ENCODE measurements at regions not wholly inside any gene's neighbourhood (a gene's known extent, or its start where the extent isn't known, plus 50 kb on each side); places are given as distances from the start of the nearest gene placed in this dataset.
A peak's percentile ranks its signal among the peaks of the same experiment; 100 is the strongest.
"Not testable (repeated sequence)": the region's sequence is repeated elsewhere in the genome, so short reads cannot be mapped to it uniquely, and the experiment has no call there.

DNA sequence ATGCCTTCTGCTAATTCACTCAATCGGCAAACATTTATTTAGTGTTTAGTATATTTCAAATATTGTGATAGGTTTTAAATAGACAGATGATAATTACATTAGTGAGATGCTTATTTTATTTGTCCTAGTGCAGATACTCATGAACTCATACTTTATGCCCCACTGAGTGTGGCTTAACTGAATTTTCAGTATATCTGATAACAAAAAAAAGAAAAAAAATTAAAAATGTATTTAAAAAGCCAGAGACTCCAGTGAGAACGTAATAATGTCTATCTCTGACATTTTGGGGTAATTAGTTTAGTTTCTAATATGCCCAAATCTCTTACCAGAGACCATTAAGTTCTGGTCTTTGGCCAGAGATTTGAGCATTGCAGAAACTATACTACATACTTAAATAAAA lies 332.6 kb upstream of the CHORDC1 start:
- DNase-seq (ENCODE audit: low spot score) = no peak

DNA sequence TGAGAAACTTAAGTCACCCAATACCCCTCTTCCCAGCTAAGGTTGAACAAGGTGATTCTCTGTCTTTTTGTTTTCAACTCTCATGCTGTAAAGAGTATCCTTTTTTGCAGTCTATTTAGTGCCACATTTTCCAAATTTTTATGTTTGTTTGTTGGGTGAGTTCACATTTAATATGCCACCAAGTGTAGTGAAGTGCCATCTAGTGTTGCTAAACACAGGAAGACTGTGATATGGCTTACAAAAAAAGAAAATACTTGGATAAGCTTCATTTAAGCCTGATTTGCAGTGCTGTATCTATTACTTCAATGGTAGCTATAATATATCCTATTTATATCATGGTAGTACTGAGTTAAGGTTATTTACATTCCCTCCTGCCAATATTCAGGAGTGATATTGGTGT lies 319.2 kb upstream of the CHORDC1 start:
- no peak for DNase-seq (ENCODE audit: low spot score)

- DNase-seq (ENCODE audit: low spot score) = no peak
Measured at GRCh38 chr11:90536301-90536700, 313.5 kb upstream of the CHORDC1 start.

GRCh38 chr11:90532125-90532524 lies 309.3 kb upstream of the CHORDC1 start:
- DNase-seq (ENCODE audit: low spot score) = no peak

DNA sequence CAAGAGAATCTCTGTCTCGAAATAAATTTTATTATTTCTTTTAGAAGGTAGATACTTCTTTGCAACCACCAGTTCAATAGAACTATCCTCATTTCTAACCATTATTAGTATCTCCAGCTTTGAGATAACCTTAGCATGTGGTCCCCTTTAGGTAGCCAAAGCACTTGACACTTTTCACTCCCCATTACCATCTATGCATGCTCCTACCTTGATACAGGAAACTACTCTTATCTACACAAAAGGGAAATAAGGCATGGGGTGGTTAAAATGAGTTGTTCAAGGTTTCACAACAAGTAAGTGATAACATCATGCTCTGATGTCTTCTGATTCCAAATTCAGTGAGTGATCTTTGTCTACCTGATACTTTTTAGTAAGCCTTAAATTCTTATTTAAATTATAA lies 308.2 kb upstream of the CHORDC1 start:
- DNase-seq (ENCODE audit: low spot score) = no peak

DNA sequence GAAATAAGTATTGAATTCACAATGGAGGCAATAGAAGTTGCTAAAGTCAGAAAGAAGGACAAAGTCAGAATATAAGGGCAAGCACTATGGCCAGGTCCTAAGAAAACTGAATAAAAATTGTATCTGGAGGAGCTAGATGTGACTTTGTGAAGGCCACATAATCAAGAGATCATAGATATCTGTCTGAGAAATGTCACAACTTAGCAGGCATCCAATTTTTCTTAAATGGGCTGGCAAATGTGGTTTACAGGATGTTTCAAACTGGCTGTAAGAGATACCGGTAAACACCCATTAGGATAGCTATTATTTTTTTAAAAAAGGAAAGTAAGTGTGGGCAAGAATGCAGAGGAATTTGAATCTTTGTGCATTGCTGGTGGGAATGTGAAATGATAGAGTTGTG lies 303.1 kb upstream of the CHORDC1 start:
- no peak for DNase-seq (ENCODE audit: low spot score)

DNA sequence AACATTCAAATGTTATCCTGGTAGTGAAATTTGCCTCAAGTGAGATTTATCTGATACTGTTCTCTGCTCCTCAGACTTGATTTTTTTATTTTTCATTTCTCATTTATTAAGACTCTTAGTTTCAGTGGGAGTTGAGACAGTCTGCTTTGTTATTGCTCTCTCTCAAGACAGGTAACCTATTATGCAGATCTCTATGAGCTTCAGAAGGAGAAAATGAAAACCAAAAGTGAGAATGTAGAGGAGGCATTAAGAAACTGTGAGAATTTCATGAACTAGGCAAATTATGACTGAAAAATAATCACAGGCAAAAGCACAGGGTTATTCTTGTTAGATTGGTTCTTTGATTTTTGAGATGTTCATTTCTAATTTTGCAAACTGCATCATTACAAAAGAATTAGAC lies 290.0 kb upstream of the CHORDC1 start:
- no peak for DNase-seq (ENCODE audit: low spot score)

GRCh38 chr11:90510839-90511238 lies 288.0 kb upstream of the CHORDC1 start:
- DNase-seq (ENCODE audit: low spot score) = no peak

- no peak for DNase-seq (ENCODE audit: low spot score)
Measured at GRCh38 chr11:90500922-90501568, 278.2 kb upstream of the CHORDC1 start.

- DNase-seq (ENCODE audit: low spot score) = no peak
Measured at GRCh38 chr11:90496722-90497121, 273.9 kb upstream of the CHORDC1 start.

- no peak for DNase-seq (ENCODE audit: low spot score)
Measured at GRCh38 chr11:90493379-90493778, 270.5 kb upstream of the CHORDC1 start.

DNA sequence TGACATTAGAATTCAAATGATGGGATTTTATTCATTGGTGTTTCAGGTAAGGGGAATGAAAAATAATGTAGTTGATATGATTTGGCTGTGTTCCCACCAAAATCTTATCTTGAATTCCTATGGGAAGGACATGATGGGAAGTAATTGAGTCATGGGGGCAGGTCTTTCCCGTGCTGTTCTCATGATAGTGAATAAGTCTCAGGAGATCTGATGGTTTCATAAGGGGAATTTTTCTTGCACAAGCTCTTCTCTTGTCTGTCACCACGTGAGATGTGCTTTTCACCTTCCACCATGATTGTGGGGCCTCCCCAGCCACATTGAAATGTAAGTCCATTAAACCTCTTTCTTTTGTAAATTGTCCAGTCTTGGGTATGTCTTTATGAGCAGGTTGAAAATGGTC lies 268.6 kb upstream of the CHORDC1 start:
- no peak for DNase-seq (ENCODE audit: low spot score)

GRCh38 chr11:90476442-90477007 lies 253.7 kb upstream of the CHORDC1 start:
- DNase-seq (ENCODE audit: low spot score) = peak; percentile 53

DNA sequence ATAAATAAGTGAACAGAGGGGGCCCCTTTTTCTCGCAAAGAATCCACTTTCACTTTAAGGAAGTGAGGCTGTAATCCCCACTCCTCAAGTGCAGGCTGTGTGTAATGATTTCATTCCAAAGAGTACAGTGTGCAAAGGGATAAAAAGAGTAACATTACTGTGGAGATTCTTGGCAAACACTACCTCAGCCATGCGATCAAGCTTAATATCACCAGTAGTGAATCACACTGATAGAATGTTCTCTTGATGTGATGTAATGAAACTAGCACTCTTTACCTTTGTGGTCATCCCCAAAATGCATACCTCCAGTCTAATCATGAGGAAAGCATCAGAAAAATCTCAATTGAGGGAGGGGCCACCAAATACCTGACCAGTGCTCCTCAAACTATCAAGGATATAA lies 246.1 kb upstream of the CHORDC1 start:
- DNase-seq (ENCODE audit: low spot score) = no peak

DNA sequence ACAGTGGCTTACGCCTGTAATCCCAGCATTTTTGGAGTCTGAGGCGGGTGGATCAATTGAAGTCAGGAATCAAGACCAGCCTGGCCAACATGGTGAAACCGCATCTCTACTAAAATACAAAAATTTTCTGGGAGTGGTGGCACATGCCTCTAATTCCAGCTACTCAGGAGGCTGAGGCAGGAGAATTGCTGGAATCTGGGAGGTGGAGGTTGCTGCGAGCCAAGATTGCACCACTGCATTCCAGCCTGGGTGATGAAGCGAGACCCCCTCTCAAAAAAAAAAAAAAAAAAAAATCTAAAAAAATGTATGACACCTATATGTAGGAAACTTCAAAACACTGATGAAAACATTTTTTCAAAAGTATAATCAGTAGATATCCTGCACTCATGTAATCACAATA lies 242.7 kb upstream of the CHORDC1 start:
- DNase-seq (ENCODE audit: low spot score) = no peak

- DNase-seq (ENCODE audit: low spot score) = not testable (repeated sequence)
Measured at GRCh38 chr11:90455347-90455920, 232.6 kb upstream of the CHORDC1 start.

- no peak for DNase-seq (ENCODE audit: low spot score)
Measured at GRCh38 chr11:90453525-90453924, 230.7 kb upstream of the CHORDC1 start.

GRCh38 chr11:90449606-90450005 lies 226.8 kb upstream of the CHORDC1 start:
- DNase-seq (ENCODE audit: low spot score) = no peak

- no peak for DNase-seq (ENCODE audit: low spot score)
Measured at GRCh38 chr11:90448256-90448655, 225.4 kb upstream of the CHORDC1 start.

GRCh38 chr11:90447618-90448017 lies 224.8 kb upstream of the CHORDC1 start:
- DNase-seq (ENCODE audit: low spot score) = no peak

DNA sequence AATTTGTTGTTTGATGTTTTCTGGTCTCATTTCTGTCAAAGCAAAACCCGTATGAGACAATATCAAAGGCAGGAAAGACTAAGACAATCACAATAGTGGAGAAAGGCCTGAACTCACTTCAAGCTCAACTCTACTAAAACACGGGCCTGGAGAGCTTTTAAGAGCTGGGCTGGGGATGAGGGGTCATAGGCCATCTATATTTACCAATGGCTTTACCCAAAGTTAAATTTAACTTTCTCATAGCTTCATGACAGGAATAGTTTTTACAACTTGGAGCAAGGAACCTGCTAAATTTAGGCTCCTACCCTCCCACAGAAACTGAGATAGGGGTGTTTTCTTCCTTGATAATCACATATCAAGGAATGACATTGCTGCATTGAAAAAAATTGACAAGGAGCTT lies 223.4 kb upstream of the CHORDC1 start:
- DNase-seq (ENCODE audit: low spot score) = no peak

- no peak for DNase-seq (ENCODE audit: low spot score)
Measured at GRCh38 chr11:90438069-90438468, 215.2 kb upstream of the CHORDC1 start.

- no peak for DNase-seq (ENCODE audit: low spot score)
Measured at GRCh38 chr11:90434858-90435257, 212.0 kb upstream of the CHORDC1 start.

- no peak for DNase-seq (ENCODE audit: low spot score)
Measured at GRCh38 chr11:90428836-90429235, 206.0 kb upstream of the CHORDC1 start.
